Upper lobe of left lung (tissue), 4 donors: ENCODE measurements at regions not wholly inside any gene's neighbourhood (a gene's known extent, or its start where the extent isn't known, plus 50 kb on each side); places are given as distances from the start of the nearest gene placed in this dataset.

Experiments used
- CTCF ChIP-seq, 6 experiments: fragments of 450-650 bp in 4 of 6; fragments of 200-600 bp in 2 of 6; sonication (generic) in 2 of 6; IDR thresholded peaks; one replicate each; pipeline ENCODE4 v1.5.1; 2016 to 2019; ENCODE audit warnings: antibody characterized with exemption in 6 of 6
- POLR2A ChIP-seq, 4 donors: fragments of 450-650 bp; IDR thresholded peaks; one replicate each; pipeline ENCODE4 v1.5.1; 2016 to 2017; ENCODE audit warnings: antibody characterized with exemption in 4 of 4, mild to moderate bottlenecking in 2 of 4

- TF ChIP-seq CTCF (IDR thresholded peaks at IDR 0.05) (no peak), POLR2A (IDR thresholded peaks at IDR 0.05) (no peak)
Observed at GRCh38 chr14:39863441-39863840, 431.2 kb upstream of the FBXO33 start.
